HFFc6 (cell line): ENCODE measurements at regions not wholly inside any gene's neighbourhood (a gene's known extent, or its start where the extent isn't known, plus 50 kb on each side); places are given as distances from the start of the nearest gene placed in this dataset.
"Not testable (repeated sequence)": the region's sequence is repeated elsewhere in the genome, so short reads cannot be mapped to it uniquely, and the experiment has no call there.

Experiments
- DNase-seq: peaks from one replicate; pipeline ENCODE4 v3.0.0-alpha.2; 2018
- H3K27ac Mint-ChIP-seq: 2 replicates; pipeline ENCODE4 v1.8.0; 2020; ENCODE audit warnings: mild to moderate bottlenecking, mixed read lengths
- H3K27me3 Mint-ChIP-seq: 2 replicates; pipeline ENCODE4 v1.8.0; 2021; ENCODE audit warnings: mild to moderate bottlenecking, moderate library complexity, mixed read lengths; ENCODE audit not compliant: insufficient read depth
- H3K36me3 Mint-ChIP-seq: 2 replicates; pipeline ENCODE4 v1.8.0; 2021; ENCODE audit warnings: low read depth, mixed read lengths
- H3K4me1 Mint-ChIP-seq: 2 replicates; pipeline ENCODE4 v1.8.0; 2020; ENCODE audit warnings: low read depth, mixed read lengths
- H3K4me3 Mint-ChIP-seq: 2 replicates; pipeline ENCODE4 v1.8.0; 2020; ENCODE audit warnings: mild to moderate bottlenecking, moderate library complexity, mixed read lengths
- H3K9me3 Mint-ChIP-seq: 2 replicates; pipeline ENCODE4 v1.8.0; 2020; ENCODE audit warnings: mild to moderate bottlenecking, mixed read lengths
- CTCF ChIP-seq: fragments of 200-600 bp; sonication (generic); IDR thresholded peaks from 2 replicates; pipeline ENCODE4 v1.5.0; 2021; ENCODE audit warnings: antibody characterized with exemption, mild to moderate bottlenecking

GRCh38 chrX:138874271-138874935 lies 162.9 kb upstream of the FGF13 start:
- no peak overlapping the region for H3K27ac Mint-ChIP-seq
- no peaks in the 10 kb centered on the region for H3K4me1 Mint-ChIP-seq
- no peaks in the 10 kb centered on the region for H3K27me3 Mint-ChIP-seq
- no peak overlapping the region for H3K4me3 Mint-ChIP-seq
- DNase-seq = no peak
- no peak for TF ChIP-seq CTCF
- no peaks in the 10 kb centered on the region for H3K36me3 Mint-ChIP-seq
- H3K9me3 Mint-ChIP-seq = peaks cover 8% of the 10 kb centered on the region

DNA sequence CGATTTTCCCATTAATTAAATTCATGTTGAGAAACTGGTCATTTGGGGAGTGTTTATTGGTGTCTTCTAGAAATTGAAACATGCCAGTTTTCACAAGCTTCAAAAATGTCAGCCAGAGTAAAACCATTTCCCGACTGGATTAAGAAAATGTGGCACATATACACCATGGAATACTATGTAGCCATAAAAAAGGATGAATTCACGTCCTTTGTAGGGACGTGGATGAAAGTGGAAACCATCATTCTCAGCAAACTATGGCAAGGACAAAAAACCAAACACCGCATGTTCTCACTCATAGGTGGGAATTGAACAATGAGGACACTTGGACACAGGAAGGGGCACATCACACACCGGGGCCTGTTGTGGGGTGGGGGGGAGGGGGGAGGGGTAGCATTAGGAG lies 162.1 kb upstream of the FGF13 start:
- H3K9me3 Mint-ChIP-seq = peaks cover 11% of the 10 kb centered on the region
- H3K4me1 Mint-ChIP-seq, H3K27ac Mint-ChIP-seq, H3K4me3 Mint-ChIP-seq, H3K36me3 Mint-ChIP-seq, DNase-seq, H3K27me3 Mint-ChIP-seq: not testable (repeated sequence)

DNA sequence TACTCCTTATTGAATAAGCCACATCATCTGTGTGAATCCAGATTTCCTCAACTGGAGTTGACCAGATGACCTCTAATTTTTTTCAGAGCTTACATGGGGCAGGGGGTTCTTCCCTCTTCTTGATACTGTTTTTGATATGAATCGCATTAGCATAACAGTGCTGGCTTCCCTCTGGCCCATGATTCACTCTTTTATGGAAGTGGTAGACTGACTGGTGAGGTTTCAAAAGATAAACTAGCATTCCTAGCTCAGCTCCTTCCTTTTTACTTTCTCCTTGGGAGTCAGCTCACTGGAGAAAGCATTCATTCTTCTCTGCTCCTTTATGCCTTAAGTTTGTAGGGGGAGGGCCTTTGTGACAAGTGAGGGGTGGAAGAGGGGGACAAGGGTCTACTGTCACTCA lies 161.0 kb upstream of the FGF13 start:
- H3K4me3 Mint-ChIP-seq = no peak overlapping the region

GRCh38 chrX:138871739-138872138 lies 160.2 kb upstream of the FGF13 start:
- TF ChIP-seq CTCF = no peak
- H3K27ac Mint-ChIP-seq = no peak overlapping the region
- peaks cover 11% of the 10 kb centered on the region for H3K9me3 Mint-ChIP-seq
- H3K4me1 Mint-ChIP-seq = no peaks in the 10 kb centered on the region
- DNase-seq = no peak
- H3K4me3 Mint-ChIP-seq = no peak overlapping the region
- H3K36me3 Mint-ChIP-seq = no peaks in the 10 kb centered on the region
- H3K27me3 Mint-ChIP-seq = peaks cover 3% of the 10 kb centered on the region; the same call in 1 of the 2 replicates

More for the DNA sequence above, 161.0 kb upstream of the FGF13 start:
- Mint-ChIP-seq H3K4me1 (no peaks in the 10 kb centered on the region), H3K27me3 (no peaks in the 10 kb centered on the region), H3K9me3 (peaks cover 11% of the 10 kb centered on the region), H3K36me3 (no peaks in the 10 kb centered on the region), H3K27ac (no peak overlapping the region)
- TF ChIP-seq CTCF = no peak
- DNase-seq = no peak

DNA sequence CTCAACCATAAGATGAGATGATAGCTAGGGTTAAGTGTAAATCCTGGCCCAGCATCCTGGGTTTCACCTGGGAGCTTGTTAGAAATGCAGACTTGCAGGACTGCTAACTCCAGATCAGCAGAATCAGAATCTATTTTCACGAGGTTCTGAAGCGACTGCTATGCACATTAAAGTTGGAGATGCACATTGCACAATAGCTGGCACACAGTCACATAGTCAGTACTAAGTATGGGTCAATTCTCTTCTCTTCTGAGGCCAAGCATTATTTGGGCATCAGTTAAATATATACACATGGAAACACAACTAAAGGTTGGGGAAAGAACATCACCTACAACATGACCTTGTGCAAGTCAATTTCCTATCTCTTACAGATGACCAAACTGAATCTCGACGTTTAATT lies 155.1 kb upstream of the FGF13 start:
- no peak for TF ChIP-seq CTCF
- H3K36me3 Mint-ChIP-seq = no peaks in the 10 kb centered on the region
- peaks cover 11% of the 10 kb centered on the region for H3K9me3 Mint-ChIP-seq
- H3K27ac Mint-ChIP-seq = no peak overlapping the region
- DNase-seq = no peak
- H3K27me3 Mint-ChIP-seq = peaks cover 3% of the 10 kb centered on the region; the same call in 1 of the 2 replicates
- H3K4me1 Mint-ChIP-seq = no peaks in the 10 kb centered on the region
- no peak overlapping the region for H3K4me3 Mint-ChIP-seq

DNA sequence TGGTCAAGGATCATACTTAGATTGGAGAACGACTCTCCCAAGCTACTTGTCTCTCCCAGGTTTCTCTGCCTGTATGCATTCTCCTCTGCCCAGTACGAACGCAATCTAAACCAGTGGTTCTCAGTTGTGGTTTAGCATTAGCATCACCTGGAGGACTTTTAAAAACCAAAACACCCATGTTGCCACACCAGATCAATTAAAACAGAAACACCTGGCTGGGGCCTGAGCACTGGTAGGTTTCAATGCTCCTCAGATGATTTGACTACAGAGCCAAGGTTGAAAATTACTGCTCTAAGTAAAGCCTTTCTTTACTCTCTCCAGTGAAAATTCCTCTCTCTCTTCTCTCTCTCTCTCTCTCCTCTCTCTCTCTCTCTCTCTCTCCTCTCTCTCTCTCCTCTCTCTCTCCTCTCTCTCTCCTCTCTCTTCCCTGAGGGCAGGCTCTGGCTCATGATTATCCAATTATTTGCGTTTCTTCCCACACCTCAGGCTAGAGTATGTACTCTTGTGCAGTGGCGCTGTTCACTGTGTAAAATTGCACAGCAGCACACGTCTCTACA lies 153.7 kb upstream of the FGF13 start:
- no peak overlapping the region for H3K27ac Mint-ChIP-seq
- no peak for TF ChIP-seq CTCF

More for the DNA sequence above, 153.7 kb upstream of the FGF13 start:
- Mint-ChIP-seq H3K27me3 (peaks cover 3% of the 10 kb centered on the region; the same call in 1 of the 2 replicates), H3K4me1 (no peaks in the 10 kb centered on the region), H3K36me3 (no peaks in the 10 kb centered on the region), H3K4me3 (no peak overlapping the region), H3K9me3 (peaks cover 11% of the 10 kb centered on the region)
- DNase-seq = no peak
